HL-60/S4 (cell line): ENCODE measurements at regions not wholly inside any gene's neighbourhood (a gene's known extent, or its start where the extent isn't known, plus 50 kb on each side); places are given as distances from the start of the nearest gene placed in this dataset.

Experiments
- in situ Hi-C: fragments of 300-500 bp; cut with MboI; formaldehyde crosslinking; loops from 2 replicates; pipeline ENCODE4 v1.14.3; 2022; ENCODE audit warnings: low sequenced_read_pairs

GRCh38 chr4:145299380-145300076 lies 119.1 kb upstream of the OTUD4 start:
- in situ Hi-C loops, result no loop called here

GRCh38 chr4:145298885-145299284 lies 118.5 kb upstream of the OTUD4 start:
- in situ Hi-C loops, result no loop called here

DNA sequence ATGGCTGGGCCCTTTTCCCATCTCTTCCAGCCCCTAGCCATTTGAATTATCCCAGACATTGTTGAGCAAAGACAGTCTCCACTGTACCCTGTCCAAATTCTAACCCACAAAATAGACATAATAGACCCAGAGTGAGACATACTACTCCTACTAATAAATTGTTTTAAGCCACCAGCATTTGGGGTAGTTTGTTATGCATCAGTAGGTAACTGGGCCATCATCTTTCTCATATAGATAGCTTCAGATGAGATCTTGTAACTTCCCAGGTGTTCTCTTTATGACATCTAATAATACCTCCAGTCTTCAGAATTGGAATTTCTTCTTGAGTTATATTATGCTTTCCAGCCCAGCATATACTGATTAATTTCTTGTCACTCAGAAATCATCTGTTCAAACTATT lies 117.2 kb upstream of the OTUD4 start:
- in situ Hi-C loops, result no loop called here

DNA sequence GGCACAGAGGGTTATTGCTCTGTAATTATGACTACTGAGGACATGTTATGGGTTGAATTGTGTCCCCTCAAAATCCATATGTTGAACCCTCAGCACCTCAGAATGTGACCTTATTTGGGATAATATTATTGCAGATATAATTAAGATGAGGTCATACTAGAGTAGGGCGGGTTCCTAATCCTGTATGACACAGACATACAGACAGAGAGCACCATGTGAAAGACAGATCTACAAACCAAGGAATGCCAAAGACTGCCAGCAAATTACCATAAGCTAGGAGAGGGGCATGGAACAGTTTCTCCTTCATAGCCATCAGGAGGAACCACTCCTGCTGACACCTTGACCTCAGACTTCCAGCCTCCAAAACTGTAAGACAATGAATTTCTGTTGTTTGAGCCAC lies 115.2 kb upstream of the OTUD4 start:
- in situ Hi-C loops, result no loop called here

DNA sequence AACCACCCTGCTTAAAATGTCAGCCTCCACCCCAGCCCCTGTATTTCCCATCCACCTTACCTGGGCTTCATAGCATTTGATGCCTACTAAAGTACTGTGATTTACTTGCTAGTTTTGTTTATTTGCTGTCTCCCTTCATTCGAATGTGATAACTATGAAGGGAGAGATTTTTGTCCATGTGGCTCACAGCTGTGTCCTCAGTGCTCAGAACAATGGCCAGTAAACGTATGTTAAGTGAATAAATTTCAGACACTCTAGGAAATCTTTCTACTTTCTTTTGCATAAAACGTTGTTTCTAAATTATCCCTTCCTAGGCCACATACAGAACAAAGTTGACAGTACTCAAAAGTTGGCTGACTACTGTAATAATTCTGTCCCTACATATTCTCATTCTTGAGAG lies 114.7 kb upstream of the OTUD4 start:
- in situ Hi-C loops, result no loop called here

DNA sequence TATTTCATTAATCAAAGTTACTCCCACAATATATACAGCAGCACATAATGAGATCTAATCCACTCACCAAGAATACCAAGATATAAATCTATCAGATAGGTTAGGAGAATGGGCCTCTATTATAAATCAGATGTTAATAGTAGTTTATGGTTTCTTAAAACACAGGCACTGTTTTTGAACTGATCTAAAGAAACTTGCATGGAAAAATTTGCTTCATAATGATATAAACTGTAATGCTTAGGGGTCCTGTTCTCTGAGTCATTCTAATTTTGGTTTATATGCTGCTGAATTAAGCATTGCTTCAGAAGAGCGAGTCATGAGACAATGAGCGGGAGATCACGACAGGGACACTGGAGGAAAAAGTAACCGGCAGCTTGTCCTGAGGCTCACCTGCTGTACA lies 113.3 kb upstream of the OTUD4 start:
- in situ Hi-C loops, result no loop called here

- in situ Hi-C loops, result no loop called here
Observed at GRCh38 chr4:145290955-145291354, 110.6 kb upstream of the OTUD4 start.

GRCh38 chr4:145289403-145290076 lies 109.2 kb upstream of the OTUD4 start:
- in situ Hi-C loops, result no loop called here

- in situ Hi-C loops, result no loop called here
Observed at GRCh38 chr4:145287351-145287750, 107.0 kb upstream of the OTUD4 start.

DNA sequence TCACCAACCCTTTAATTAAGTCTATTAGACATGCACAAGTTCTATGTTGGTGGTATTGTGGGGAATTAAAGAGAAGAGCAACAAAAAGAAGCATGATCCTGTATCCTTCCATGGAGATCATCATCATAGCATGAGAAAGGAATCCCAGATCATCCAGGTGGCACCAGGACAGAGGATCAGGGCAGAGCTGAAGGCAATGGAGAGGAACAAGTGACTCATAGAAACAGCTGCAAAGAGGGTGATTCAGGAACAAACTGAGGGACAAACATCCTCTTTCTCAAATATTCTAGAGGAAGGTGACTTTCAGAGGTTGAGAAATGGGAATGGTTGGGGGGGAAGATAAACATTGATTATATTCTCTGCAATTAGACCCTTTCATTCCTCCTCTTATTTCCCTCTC lies 105.5 kb upstream of the OTUD4 start:
- in situ Hi-C loops, result no loop called here

DNA sequence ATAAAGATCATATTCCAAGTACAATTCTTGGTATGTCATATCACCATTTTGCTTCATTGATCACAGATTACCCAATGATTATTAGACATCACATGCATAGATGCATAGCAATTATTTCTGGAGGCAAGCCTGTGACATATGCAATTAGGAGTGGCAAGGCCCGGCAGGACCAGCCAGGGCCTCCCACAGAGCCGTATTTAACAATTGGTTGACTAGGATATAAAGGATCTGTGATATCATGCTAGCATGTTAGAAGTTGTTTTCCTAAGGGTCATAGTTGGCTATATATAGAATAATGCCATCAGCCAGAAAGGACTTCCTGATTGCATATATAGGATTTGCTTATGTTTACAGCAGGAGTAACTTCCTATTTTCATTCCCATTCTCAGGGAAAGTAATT lies 103.5 kb upstream of the OTUD4 start:
- in situ Hi-C loops, result no loop called here

GRCh38 chr4:145281951-145282350 lies 101.6 kb upstream of the OTUD4 start:
- in situ Hi-C loops, result no loop called here

- in situ Hi-C loops, result no loop called here
Observed at GRCh38 chr4:145281224-145281623, 100.8 kb upstream of the OTUD4 start.

- in situ Hi-C loops, result no loop called here
Observed at GRCh38 chr4:145280541-145280940, 100.2 kb upstream of the OTUD4 start.

DNA sequence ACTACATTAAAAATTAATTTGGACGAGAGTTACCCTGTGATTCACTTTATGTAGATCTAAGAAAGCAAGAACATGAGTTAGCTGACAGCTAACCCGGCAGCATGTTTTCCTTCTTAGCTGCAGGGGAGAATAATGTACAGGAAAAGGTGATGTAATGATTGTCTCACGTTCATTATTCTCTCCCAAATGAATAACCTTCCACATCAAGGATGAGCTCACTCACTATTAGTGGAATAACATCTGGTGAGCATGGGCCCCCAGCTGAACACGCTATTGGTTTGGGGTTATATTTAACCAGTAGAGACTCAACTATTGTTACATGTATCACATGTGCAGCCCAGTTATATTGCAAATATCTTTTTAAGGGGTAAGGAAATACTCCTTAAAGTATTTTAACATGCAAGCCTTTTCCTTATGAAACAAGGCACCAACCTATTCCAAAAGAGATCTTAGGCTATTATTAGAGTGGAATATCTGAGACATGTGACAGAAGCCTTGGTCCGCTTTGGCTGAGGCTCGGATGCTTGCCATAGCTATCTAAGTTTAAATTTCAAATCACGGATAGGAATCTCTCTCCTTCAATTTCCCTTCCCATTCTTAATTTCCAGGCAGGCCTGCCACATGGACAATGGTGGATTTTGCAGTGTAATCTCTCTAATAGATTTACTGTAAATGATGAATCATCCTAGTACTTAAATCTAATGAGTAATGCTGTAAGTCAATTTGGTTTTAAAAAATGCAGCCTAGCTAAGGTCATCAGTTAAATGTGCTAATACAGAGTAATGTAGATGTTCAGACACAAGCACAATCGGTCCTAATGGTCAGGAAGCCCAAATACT lies 99.0 kb upstream of the OTUD4 start:
- in situ Hi-C loops, result no loop called here

- in situ Hi-C loops, result no loop called here
Observed at GRCh38 chr4:145278341-145279121, 98.1 kb upstream of the OTUD4 start.

GRCh38 chr4:145277011-145277410 lies 96.6 kb upstream of the OTUD4 start:
- in situ Hi-C loops, result no loop called here

DNA sequence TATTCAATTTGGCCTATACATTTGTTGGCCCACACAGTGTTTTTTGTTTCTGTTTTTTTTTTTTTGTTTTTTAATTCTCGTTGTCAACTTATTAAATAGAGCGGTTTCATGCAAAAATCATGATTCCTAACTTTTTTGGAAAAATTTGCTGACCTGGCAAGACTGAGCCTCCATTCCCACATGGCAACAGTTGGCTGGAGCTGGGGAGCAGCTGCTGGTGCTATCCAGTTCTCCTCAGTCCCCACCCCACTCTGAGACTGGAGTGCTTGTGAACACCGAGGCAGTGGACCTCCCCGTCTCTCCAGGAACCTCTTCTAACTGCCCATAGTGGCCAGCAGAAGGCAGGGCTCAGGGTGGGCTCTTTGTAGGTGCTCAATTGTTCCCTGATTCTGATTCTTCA lies 95.7 kb upstream of the OTUD4 start:
- in situ Hi-C loops, result no loop called here

GRCh38 chr4:145271194-145271593 lies 90.8 kb upstream of the OTUD4 start:
- in situ Hi-C loops, result no loop called here

- in situ Hi-C loops, result no loop called here
Observed at GRCh38 chr4:145266881-145267280, 86.5 kb upstream of the OTUD4 start.

- in situ Hi-C loops, result no loop called here
Observed at GRCh38 chr4:145260091-145260490, 79.7 kb upstream of the OTUD4 start.
